HAP-1 (cell line): ENCODE measurements at regions not wholly inside any gene's neighbourhood (a gene's known extent, or its start where the extent isn't known, plus 50 kb on each side); places are given as distances from the start of the nearest gene placed in this dataset.
"Not testable (repeated sequence)": the region's sequence is repeated elsewhere in the genome, so short reads cannot be mapped to it uniquely, and the experiment has no call there.

Experiments
- DNase-seq, 2 experiments: peaks; one replicate each; pipeline ENCODE4 v3.0.0-alpha.2; 2016 to 2020; ENCODE audit warnings: low spot score in 2 of 2
- H3K27me3 ChIP-seq: fragments of 250-450 bp; sonication (Bioruptor Pico); 2 replicates; pipeline ENCODE4 v1.5.1; 2020; ENCODE audit warnings: low read depth, mild to moderate bottlenecking, moderate library complexity
- H3K36me3 ChIP-seq: fragments of 250-450 bp; sonication (Bioruptor Pico); replicated peaks from 2 replicates; pipeline ENCODE4 v1.5.1; 2020; ENCODE audit warnings: mild to moderate bottlenecking
- H3K4me1 ChIP-seq: fragments of 250-450 bp; sonication (Bioruptor Pico); 2 replicates; pipeline ENCODE4 v1.5.1; 2020; ENCODE audit warnings: mild to moderate bottlenecking
- H3K4me3 ChIP-seq: fragments of 250-450 bp; sonication (Bioruptor Pico); 2 replicates; pipeline ENCODE4 v1.5.1; 2020; ENCODE audit warnings: mild to moderate bottlenecking, moderate library complexity
- H3K9me3 ChIP-seq: fragments of 250-450 bp; sonication (Bioruptor Pico); 2 replicates; pipeline ENCODE4 v1.5.1; 2020; ENCODE audit warnings: mild to moderate bottlenecking, moderate library complexity
- in situ Hi-C: fragments of 300-500 bp; cut with MboI; formaldehyde crosslinking; loops from 3 replicates; pipeline ENCODE4 v1.14.3; 2020; ENCODE audit warnings: low sequenced_read_pairs, inconsistent platforms, mixed read lengths

- in situ Hi-C loops: no loop called here
- no peaks in the 10 kb centered on the region for H3K27me3 ChIP-seq
- no peaks in the 10 kb centered on the region for H3K36me3 ChIP-seq
- no peak for DNase-seq
- H3K4me3 ChIP-seq: no peak overlapping the region
- no peaks in the 10 kb centered on the region for H3K9me3 ChIP-seq
- H3K4me1 ChIP-seq: peaks cover 4% of the 10 kb centered on the region
Measured at GRCh38 chr1:234950598-234950997, 178.0 kb downstream of the TOMM20 start.

- H3K9me3 ChIP-seq, H3K36me3 ChIP-seq, H3K4me3 ChIP-seq, DNase-seq, H3K27me3 ChIP-seq, in situ Hi-C loops, H3K4me1 ChIP-seq: not testable (repeated sequence)
Measured at GRCh38 chr1:234949528-234949927, 179.1 kb downstream of the TOMM20 start.

DNA sequence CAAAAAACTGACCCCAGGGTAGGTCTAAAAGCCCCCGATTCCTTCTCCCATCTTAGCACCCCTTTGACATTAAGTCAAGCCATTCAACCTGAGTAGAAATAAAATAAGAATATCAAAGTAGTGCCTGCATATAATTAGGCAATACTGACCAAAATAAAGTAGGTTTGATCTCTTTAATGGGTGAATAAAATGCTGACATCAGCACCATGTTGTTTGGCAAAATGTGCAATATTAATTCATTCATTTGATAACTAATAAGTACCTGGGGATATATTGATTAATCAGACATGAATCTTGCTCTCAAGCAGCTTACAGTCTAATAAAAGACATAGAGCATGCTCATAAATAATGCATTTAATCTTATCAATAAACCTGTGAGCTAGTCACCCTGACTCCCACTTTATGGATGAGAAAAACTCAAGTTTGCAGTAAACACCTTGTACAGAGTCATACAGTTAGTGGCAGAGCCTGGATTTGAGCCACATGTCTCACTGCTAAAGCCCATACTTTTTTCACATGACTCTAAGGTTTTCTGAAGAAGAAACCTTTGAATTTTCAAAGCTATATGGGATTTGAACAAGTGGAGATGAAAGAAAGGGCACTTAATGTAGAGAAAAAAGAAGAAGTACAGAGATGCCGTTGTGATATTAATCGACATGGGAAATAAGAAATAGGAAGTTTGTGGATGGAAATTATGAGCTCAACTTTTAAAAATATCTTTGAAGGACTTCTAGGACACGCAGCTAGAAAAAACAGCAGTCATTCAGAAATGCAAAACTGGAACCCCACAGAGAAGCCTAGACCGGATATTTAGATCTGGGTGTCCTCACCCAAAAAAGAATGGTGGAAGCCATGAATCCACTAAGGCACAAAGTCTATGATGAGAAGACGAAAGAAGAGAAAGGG is 183.9 kb downstream of the TOMM20 start:
- no peaks in the 10 kb centered on the region for H3K27me3 ChIP-seq
- in situ Hi-C loops: no loop called here
- DNase-seq: no peak
- H3K4me1 ChIP-seq: no peaks in the 10 kb centered on the region
- no peak overlapping the region for H3K4me3 ChIP-seq
- H3K36me3 ChIP-seq: no peaks in the 10 kb centered on the region
- H3K9me3 ChIP-seq: no peaks in the 10 kb centered on the region

DNA sequence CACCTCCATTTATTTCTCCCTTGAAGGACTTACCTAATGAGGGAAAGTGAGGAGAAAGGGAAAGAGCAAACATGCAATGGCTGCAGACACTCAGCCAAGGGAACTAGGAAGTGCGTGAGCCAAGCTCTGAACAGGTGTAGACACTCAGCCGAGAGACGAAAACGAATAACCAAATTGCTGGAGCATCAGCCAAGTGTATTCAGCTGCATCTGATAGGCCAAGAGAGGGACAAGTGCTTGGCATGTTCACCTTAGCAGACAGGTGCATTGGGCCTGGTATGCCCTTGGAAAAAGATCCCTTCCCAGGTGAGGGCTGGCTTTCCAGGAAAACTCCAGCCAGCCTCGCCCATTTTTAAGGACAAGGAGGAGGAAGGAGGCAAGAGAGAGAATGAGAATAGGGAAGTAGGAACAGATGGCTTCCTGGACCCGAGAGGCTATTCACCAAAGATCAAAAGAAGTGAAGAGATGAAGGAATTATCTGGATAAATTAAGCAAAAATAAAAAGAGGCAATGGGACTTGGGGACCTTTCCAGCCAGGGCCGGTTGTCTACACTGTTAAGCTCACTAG is 184.7 kb downstream of the TOMM20 start:
- no peaks in the 10 kb centered on the region for H3K36me3 ChIP-seq
- no peak for DNase-seq
- no peaks in the 10 kb centered on the region for H3K4me1 ChIP-seq
- H3K9me3 ChIP-seq: no peaks in the 10 kb centered on the region
- H3K27me3 ChIP-seq: no peaks in the 10 kb centered on the region
- no peak overlapping the region for H3K4me3 ChIP-seq
- in situ Hi-C loops: no loop called here

DNA sequence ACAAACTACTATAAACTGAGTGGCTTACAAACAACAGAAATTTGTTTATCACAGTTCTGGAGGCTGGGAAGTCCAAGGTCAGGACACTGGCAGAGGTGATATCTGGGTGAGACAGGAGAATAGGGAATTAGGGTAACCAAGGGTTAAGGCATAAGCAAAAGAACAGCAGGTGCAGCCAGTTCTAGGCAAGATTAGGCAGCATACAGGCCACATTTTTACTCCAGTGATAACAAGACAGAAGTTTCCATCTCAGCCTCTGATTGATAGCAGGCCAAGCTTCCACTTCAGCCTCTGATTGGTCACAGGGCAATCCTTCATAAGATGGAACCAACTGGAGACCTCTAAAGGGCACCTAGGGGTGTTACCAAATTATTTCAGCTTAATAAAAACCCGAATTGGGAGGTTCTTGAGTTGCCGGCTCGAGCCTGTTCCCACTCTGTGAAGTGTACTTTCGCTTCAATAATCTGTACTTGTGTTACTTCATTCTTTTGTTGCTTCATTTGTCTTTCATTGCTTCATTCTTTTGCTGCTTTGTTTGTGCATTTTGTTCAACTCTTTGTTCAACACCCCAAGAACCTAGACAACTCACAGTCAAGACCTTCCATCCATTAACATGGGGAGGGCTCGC is 185.6 kb downstream of the TOMM20 start:
- H3K9me3 ChIP-seq: no peaks in the 10 kb centered on the region
- H3K27me3 ChIP-seq: no peaks in the 10 kb centered on the region
- H3K4me3 ChIP-seq: no peak overlapping the region
- no peaks in the 10 kb centered on the region for H3K36me3 ChIP-seq
- in situ Hi-C loops: no loop called here
- H3K4me1 ChIP-seq: no peaks in the 10 kb centered on the region
- DNase-seq: no peak

GRCh38 chr1:234942012-234942332 is 186.7 kb downstream of the TOMM20 start:
- Histone ChIP-seq H3K4me1 (no peaks in the 10 kb centered on the region), H3K27me3 (no peaks in the 10 kb centered on the region), H3K4me3 (no peak overlapping the region), H3K36me3 (no peaks in the 10 kb centered on the region), H3K9me3 (no peaks in the 10 kb centered on the region)
- in situ Hi-C loops: no loop called here
- DNase-seq: no peak

DNA sequence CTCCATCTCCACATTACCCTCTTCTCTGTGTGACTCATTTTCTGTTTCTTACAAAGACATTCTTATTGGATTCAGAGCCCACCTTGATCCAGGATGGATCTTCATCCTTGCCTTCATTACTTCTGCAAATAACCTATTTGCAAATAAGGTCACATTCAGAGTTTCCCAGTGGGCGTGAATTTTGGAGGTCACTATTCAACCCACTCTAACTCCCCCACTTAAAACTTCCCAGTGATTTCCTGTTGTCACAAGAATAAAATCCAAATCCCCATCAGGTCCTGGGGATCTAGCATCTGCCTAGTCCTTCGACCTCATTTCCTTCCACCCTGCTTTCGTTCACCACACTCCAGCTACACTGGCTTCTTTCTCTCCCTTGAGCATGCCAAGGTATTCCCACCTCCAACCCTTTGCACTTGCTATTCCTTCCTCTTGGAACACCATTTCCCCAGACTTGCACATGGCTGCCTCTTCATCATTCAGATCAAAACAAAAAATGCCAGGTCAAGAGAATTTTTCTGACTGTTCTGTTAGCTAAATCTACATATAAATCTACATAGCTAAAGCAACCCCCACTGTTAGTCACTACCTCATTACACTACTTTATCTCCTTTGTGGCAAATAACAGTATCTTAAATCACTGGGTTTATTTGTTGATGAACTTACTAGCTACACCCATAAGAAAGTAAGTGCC is 187.2 kb downstream of the TOMM20 start:
- Histone ChIP-seq H3K27me3 (no peaks in the 10 kb centered on the region), H3K4me3 (no peak overlapping the region), H3K36me3 (no peaks in the 10 kb centered on the region), H3K9me3 (no peaks in the 10 kb centered on the region), H3K4me1 (no peaks in the 10 kb centered on the region)
- DNase-seq: no peak
- in situ Hi-C loops: no loop called here

- no peak overlapping the region for H3K4me3 ChIP-seq
- no peak for DNase-seq
- in situ Hi-C loops: no loop called here
- H3K4me1 ChIP-seq: no peaks in the 10 kb centered on the region
- H3K27me3 ChIP-seq: no peaks in the 10 kb centered on the region
- H3K9me3 ChIP-seq: no peaks in the 10 kb centered on the region
- H3K36me3 ChIP-seq: no peaks in the 10 kb centered on the region
Measured at GRCh38 chr1:234940841-234941240, 187.8 kb downstream of the TOMM20 start.

- Histone ChIP-seq H3K36me3 (no peaks in the 10 kb centered on the region), H3K9me3 (no peaks in the 10 kb centered on the region), H3K27me3 (no peaks in the 10 kb centered on the region), H3K4me1 (no peaks in the 10 kb centered on the region), H3K4me3 (no peak overlapping the region)
- in situ Hi-C loops: no loop called here
- DNase-seq: no peak
Measured at GRCh38 chr1:234938924-234939323, 189.7 kb downstream of the TOMM20 start.

DNA sequence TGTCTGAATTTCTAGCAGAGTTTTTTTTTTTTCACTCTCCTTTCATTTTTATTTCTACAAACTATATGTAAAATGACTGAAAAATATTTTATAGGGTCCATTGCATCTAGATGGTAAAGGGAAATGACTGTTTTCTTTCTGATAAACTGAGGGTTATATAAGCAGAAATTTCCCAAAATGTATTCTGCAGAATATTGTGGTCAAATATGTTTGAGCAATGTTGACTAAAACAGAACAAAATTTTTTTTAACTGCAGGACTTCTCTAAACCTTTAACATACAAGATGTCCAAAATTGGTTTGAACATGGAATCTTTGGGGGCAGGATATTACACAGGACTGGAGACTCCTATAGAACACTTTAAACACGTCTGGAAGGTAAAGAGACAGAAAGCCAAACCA is 190.5 kb downstream of the TOMM20 start:
- Histone ChIP-seq H3K4me1 (no peaks in the 10 kb centered on the region), H3K9me3 (no peaks in the 10 kb centered on the region), H3K4me3 (no peak overlapping the region), H3K27me3 (no peaks in the 10 kb centered on the region), H3K36me3 (no peaks in the 10 kb centered on the region)
- in situ Hi-C loops: no loop called here
- DNase-seq: no peak

DNA sequence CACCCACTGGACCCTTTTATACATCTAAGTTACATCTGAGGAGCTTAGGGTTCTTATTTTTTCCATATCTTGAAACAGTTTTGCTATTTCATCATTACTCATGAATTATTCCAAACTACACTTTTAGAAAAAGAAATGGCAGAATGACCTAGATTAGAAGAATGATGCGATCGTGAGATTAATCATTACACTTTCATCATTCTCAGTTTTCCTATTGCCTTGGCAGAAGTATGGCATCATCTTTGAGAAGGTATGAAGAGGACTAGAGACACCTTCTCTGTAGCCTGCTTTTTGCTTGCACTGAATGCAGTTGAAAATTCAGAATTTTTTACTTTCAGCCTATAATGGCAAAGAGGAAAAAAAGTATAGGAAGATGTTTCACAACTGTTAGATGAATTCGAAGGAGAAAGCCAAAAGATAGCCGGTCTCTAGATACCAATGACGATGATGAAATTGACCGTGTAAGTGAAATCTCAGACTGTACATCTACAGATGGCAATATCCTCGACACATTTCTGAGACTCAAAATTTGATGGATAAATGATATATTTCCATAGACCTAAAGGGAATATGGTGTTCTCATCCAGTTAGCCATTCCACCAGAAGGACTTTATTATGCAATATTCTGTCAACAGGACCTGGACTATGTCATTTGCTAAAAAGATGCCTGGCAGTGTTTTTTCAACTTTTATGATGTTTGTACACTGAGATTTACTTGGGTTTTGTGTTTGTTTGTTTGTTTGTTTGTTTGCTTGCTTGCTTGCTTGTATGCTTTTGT is 191.8 kb downstream of the TOMM20 start:
- in situ Hi-C loops: no loop called here
- no peaks in the 10 kb centered on the region for H3K9me3 ChIP-seq
- H3K4me3 ChIP-seq: no peak overlapping the region
- no peak for DNase-seq
- no peaks in the 10 kb centered on the region for H3K4me1 ChIP-seq
- no peaks in the 10 kb centered on the region for H3K27me3 ChIP-seq
- no peaks in the 10 kb centered on the region for H3K36me3 ChIP-seq

- Histone ChIP-seq H3K4me1 (no peaks in the 10 kb centered on the region), H3K36me3 (no peaks in the 10 kb centered on the region), H3K4me3 (no peak overlapping the region), H3K27me3 (no peaks in the 10 kb centered on the region), H3K9me3 (no peaks in the 10 kb centered on the region)
- no peak for DNase-seq
- in situ Hi-C loops: no loop called here
Measured at GRCh38 chr1:234934611-234935033, 194.0 kb downstream of the TOMM20 start.

DNA sequence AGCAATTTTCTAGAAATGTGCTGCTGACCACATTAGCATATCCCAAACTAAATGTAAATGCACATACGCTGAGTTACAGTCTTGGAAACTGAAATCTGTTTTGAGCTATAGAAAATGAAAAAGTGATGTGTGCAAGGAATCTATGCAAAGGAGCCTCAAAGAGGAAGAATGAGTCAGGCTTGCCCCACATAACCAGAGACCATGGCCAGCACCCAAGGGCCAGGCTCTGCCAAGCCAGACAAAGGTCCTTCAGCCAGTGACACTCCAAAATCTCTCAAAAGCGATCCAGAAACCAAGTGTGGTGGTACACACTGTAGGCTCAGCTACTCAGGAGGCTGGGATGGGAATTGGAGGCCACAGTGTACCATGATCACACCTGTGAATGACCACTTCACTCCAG is 195.2 kb downstream of the TOMM20 start:
- no peaks in the 10 kb centered on the region for H3K27me3 ChIP-seq
- no peak overlapping the region for H3K4me3 ChIP-seq
- H3K4me1 ChIP-seq: no peaks in the 10 kb centered on the region
- no peaks in the 10 kb centered on the region for H3K9me3 ChIP-seq
- no peaks in the 10 kb centered on the region for H3K36me3 ChIP-seq
- DNase-seq: no peak
- in situ Hi-C loops: no loop called here
